Tibial artery (tissue), 4 donors: ENCODE measurements at regions not wholly inside any gene's neighbourhood (a gene's known extent, or its start where the extent isn't known, plus 50 kb on each side); places are given as distances from the start of the nearest gene placed in this dataset.

Experiments used
- DNase-seq, 2 donors: peaks; one replicate each; pipeline ENCODE4 v3.0.0-alpha.2; 2019
- H3K27ac ChIP-seq, 2 donors: fragments of 200-600 bp; sonication (generic) in 1 of 2; 1 replicate in 1 of 2; 2 replicates in 1 of 2; pipeline ENCODE4 v1.5.1; 2018 to 2019; ENCODE audit warnings: mild to moderate bottlenecking in 1 of 2
- H3K27me3 ChIP-seq, 2 donors: fragments of 200-600 bp; sonication (generic) in 1 of 2; one replicate each; pipeline versions ENCODE4 v1.5.1 to v1.6.0; 2016 to 2019
- H3K36me3 ChIP-seq, 3 donors: fragments of 200-600 bp; sonication (generic) in 2 of 3; one replicate each; pipeline ENCODE4 v1.5.1; 2016 to 2019; ENCODE audit warnings: mild to moderate bottlenecking in 2 of 3
- H3K4me1 ChIP-seq, 4 donors: fragments of 200-600 bp; sonication (generic) in 2 of 4; 1 replicate in 3 of 4; 2 replicates in 1 of 4; pipeline ENCODE4 v1.5.1; 2016 to 2019
- H3K4me3 ChIP-seq, 2 donors: fragments of 200-600 bp; sonication (generic) in 1 of 2; 1 replicate in 1 of 2; 2 replicates in 1 of 2; pipeline ENCODE4 v1.5.1; 2018 to 2019; ENCODE audit warnings: mild to moderate bottlenecking in 2 of 2
- H3K9me3 ChIP-seq, 3 donors: fragments of 200-600 bp; sonication (generic) in 1 of 3; one replicate each; pipeline ENCODE4 v1.5.1; 2016 to 2019
- CTCF ChIP-seq, 2 experiments: fragments of 200-600 bp in 1 of 2; fragments of 450-650 bp in 1 of 2; IDR thresholded peaks; one replicate each; pipeline ENCODE4 v1.5.1; 2017 to 2019; ENCODE audit warnings: antibody characterized with exemption in 2 of 2, mild to moderate bottlenecking in 1 of 2, moderate library complexity in 1 of 2
- intact Hi-C: fragments of 100-400 bp; cut with DNase I; formaldehyde crosslinking; loops from one replicate; pipeline ENCODE4 v1.15.0; 2023; ENCODE audit warnings: low total_unique reads

- TF ChIP-seq CTCF (IDR thresholded peaks at IDR 0.05) = no peak
- Histone ChIP-seq H3K27me3 (no peaks in the 10 kb centered on the region), H3K4me3 (no peak overlapping the region), H3K27ac (no peak overlapping the region), H3K4me1 (peaks cover 0 to 4% (median 0%) of the 10 kb centered on the region in 4 donors), H3K36me3 (no peaks in the 10 kb centered on the region), H3K9me3 (no peaks in the 10 kb centered on the region)
- peak in 1 of 2 donors; percentile 47 for DNase-seq
- intact Hi-C loops = no loop called here
These were observed 64.9 kb upstream of the DAAM1 start for GRCh38 chr14:59123531-59123930.

- Histone ChIP-seq H3K27ac (no peak overlapping the region), H3K27me3 (no peaks in the 10 kb centered on the region), H3K4me1 (peaks cover 0 to 4% (median 0%) of the 10 kb centered on the region in 4 donors), H3K9me3 (no peaks in the 10 kb centered on the region), H3K36me3 (no peaks in the 10 kb centered on the region), H3K4me3 (no peak overlapping the region)
- intact Hi-C loops = loop anchor here (2.0 kb wide), 1 partner anchor 321 kb away; no protein-coding TSS in a partner anchor
- DNase-seq = no peak
- TF ChIP-seq CTCF (IDR thresholded peaks at IDR 0.05) = no peak
These were observed 64.5 kb upstream of the DAAM1 start for GRCh38 chr14:59123975-59124374.

GRCh38 chr14:59125156-59125555 lies 63.3 kb upstream of the DAAM1 start:
- H3K27ac ChIP-seq = no peak overlapping the region
- no peak for TF ChIP-seq CTCF (IDR thresholded peaks at IDR 0.05)
- DNase-seq = no peak
- no peaks in the 10 kb centered on the region for H3K9me3 ChIP-seq
- H3K36me3 ChIP-seq = no peaks in the 10 kb centered on the region
- H3K4me1 ChIP-seq = peaks cover 0 to 4% (median 0%) of the 10 kb centered on the region in 4 donors
- intact Hi-C loops = loop anchor here (2.0 to 5.0 kb wide), 2 partner anchors 62 to 320 kb away; partner anchors contain the start of gene DAAM1
- H3K27me3 ChIP-seq = no peaks in the 10 kb centered on the region
- no peak overlapping the region for H3K4me3 ChIP-seq

- peaks cover 0 to 5% (median 2%) of the 10 kb centered on the region in 4 donors for H3K4me1 ChIP-seq
- intact Hi-C loops = loop anchor here (5.0 kb wide), 1 partner anchor 60 kb away; the partner anchor contains the start of gene DAAM1
- DNase-seq = no peak
These were observed 61.6 kb upstream of the DAAM1 start for GRCh38 chr14:59126714-59127436.

GRCh38 chr14:59127437-59127732 lies 61.1 kb upstream of the DAAM1 start:
- no peak for DNase-seq
- Histone ChIP-seq H3K4me3 (no peak overlapping the region), H3K4me1 (peaks cover 0 to 6% (median 2%) of the 10 kb centered on the region in 4 donors), H3K9me3 (no peaks in the 10 kb centered on the region), H3K27ac (no peak overlapping the region), H3K27me3 (no peaks in the 10 kb centered on the region), H3K36me3 (no peaks in the 10 kb centered on the region)
- intact Hi-C loops = loop anchor here (5.0 kb wide), 1 partner anchor 60 kb away; the partner anchor contains the start of gene DAAM1
- TF ChIP-seq CTCF (IDR thresholded peaks at IDR 0.05) = peak in 1 of 2 experiments; percentile 1

More at GRCh38 chr14:59126714-59127436, 61.6 kb upstream of the DAAM1 start:
- Histone ChIP-seq H3K36me3 (no peaks in the 10 kb centered on the region), H3K9me3 (no peaks in the 10 kb centered on the region), H3K27ac (no peak overlapping the region), H3K4me3 (no peak overlapping the region), H3K27me3 (no peaks in the 10 kb centered on the region)
- TF ChIP-seq CTCF (IDR thresholded peaks at IDR 0.05) = peak; percentile 75 to 87
